ENCODE measurements at regions not wholly inside any gene's neighbourhood (a gene's known extent, or its start where the extent isn't known, plus 50 kb on each side); places are given as distances from the start of the nearest gene placed in this dataset.

DNA sequence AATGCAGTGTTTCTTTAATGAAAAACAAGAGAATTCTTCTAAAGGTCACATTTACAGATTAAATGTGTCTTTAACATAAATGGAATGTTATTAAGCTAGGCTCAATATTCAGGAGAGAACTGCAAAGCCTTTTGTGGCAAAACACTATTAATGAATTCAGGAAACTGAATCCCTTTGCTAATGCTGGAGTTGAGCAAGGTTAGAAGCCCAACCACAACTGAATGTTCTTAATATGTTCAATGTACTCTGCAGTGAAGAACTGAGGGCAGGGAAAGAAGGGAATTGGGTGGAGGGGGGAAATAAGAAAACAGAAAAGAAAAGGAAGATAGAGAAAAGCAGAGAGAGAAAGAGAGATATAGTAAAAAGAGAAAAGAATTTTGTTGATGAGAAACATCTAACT is 276.7 kb upstream of the TMEM161B start:
- TF ChIP-seq, protein P1, sequence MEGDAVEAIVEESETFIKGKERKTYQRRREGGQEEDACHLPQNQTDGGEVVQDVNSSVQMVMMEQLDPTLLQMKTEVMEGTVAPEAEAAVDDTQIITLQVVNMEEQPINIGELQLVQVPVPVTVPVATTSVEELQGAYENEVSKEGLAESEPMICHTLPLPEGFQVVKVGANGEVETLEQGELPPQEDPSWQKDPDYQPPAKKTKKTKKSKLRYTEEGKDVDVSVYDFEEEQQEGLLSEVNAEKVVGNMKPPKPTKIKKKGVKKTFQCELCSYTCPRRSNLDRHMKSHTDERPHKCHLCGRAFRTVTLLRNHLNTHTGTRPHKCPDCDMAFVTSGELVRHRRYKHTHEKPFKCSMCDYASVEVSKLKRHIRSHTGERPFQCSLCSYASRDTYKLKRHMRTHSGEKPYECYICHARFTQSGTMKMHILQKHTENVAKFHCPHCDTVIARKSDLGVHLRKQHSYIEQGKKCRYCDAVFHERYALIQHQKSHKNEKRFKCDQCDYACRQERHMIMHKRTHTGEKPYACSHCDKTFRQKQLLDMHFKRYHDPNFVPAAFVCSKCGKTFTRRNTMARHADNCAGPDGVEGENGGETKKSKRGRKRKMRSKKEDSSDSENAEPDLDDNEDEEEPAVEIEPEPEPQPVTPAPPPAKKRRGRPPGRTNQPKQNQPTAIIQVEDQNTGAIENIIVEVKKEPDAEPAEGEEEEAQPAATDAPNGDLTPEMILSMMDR (conservative IDR thresholded peaks at IDR 0.05; ENCODE audit: low read depth, low read length), result no peak
- no peak overlapping the region for H3K4me3 ChIP-seq (ENCODE audit: low read depth, low read length)
- DNase-seq (ENCODE audit: low read depth), result no peak

DNA sequence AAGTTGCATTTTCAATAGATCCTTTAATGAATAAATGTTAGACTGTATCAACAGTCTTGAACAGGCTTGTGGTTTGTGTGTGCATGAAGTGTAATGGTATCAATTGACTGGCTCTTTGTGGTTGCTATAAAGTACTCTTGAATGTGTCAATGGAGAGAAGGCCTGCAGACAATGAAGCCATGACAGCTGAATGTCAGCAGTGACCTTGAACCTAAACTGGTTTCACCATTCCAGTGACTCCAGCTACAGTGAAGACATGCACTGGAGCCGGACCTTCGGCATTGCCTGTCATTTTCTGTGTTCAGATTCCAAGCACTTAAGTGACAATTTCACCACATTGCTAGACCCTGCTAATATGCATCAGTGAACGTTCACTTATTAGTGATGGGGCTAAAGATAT is 276.0 kb upstream of the TMEM161B start:
- TF ChIP-seq, protein P1 (conservative IDR thresholded peaks at IDR 0.05; ENCODE audit: low read depth, low read length), result no peak
- H3K4me3 ChIP-seq (ENCODE audit: low read depth, low read length), result no peak overlapping the region
- no peak for DNase-seq (ENCODE audit: low read depth)

DNA sequence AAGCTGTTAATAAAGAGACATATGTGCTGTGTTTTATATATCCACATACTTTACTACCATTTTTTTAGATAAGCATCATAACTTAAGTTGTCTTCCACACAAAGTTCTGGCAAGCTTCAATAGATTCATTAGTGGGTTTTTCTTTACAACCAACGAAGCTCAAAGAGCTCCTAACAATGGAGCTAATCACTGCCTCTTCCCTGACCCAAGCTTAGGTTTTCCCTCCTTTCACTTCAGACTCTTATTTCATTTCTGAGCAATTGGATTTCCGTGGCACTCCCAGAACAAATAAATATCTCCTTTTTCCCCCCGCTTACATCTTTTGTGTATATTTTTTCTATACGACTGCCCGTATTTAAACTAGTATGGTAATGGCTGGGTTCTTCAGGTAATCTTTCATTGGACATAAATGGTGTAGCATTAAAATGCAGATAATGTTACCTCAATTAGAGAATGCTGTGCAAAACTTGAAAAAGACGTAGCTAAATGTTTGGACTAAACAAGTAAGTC is 275.5 kb upstream of the TMEM161B start:
- H3K4me3 ChIP-seq (ENCODE audit: low read depth, low read length), result no peak overlapping the region
- TF ChIP-seq, protein P1 (conservative IDR thresholded peaks at IDR 0.05; ENCODE audit: low read depth, low read length), result no peak
- DNase-seq (ENCODE audit: low read depth), result no peak

DNA sequence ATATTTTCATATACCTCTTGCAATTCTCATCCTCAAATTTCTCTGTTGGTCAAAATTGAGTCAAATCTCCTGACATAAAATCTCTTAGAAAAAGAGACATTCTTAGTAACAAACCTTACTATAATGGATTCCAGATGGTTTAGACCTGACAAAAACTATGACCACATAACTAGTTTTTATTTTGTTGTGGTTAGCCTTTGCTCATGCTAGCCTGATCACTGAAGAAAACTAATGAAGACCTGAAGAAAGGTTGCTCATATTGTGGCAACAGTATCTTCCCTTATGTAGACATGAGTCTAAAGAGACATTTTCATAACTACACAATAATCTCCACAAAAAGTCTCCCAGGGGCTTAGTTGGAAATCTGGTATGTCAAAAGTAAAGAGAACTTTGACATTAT is 274.1 kb upstream of the TMEM161B start:
- no peak for DNase-seq (ENCODE audit: low read depth)
- TF ChIP-seq, protein P1 (conservative IDR thresholded peaks at IDR 0.05; ENCODE audit: low read depth, low read length), result no peak
- no peak overlapping the region for H3K4me3 ChIP-seq (ENCODE audit: low read depth, low read length)

DNA sequence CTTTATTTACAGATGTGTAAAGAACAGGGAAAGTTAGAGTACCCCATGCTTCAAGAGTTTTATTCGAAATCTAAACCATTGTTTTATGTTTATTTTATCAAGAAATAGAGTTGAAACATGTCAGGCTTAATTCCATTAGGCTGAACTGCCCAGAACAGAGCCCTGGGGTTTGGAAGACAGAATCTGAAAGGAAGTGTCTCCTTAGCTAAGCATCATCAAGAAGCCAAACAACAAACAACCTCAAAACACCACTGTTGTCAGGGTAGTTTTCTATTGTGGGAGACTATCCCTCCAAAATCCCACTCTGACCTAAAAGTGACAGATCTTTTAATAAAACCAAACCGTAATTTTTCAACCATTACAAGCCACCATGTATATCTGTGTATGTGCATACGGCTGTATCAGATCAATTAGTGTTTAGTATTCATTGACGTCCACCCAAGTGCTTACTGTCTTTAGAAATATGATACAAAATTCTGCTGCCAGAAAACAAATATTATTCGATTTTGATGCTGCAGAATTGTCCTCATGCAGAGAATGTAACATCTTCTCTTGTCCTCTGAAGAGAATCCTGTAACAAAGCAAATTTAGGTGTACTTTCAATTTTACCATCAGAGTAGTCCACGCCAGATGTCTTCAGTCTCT is 271.9 kb upstream of the TMEM161B start:
- DNase-seq (ENCODE audit: low read depth), result no peak
- no peak overlapping the region for H3K4me3 ChIP-seq (ENCODE audit: low read depth, low read length)
- TF ChIP-seq, protein P1 (conservative IDR thresholded peaks at IDR 0.05; ENCODE audit: low read depth, low read length), result no peak

DNA sequence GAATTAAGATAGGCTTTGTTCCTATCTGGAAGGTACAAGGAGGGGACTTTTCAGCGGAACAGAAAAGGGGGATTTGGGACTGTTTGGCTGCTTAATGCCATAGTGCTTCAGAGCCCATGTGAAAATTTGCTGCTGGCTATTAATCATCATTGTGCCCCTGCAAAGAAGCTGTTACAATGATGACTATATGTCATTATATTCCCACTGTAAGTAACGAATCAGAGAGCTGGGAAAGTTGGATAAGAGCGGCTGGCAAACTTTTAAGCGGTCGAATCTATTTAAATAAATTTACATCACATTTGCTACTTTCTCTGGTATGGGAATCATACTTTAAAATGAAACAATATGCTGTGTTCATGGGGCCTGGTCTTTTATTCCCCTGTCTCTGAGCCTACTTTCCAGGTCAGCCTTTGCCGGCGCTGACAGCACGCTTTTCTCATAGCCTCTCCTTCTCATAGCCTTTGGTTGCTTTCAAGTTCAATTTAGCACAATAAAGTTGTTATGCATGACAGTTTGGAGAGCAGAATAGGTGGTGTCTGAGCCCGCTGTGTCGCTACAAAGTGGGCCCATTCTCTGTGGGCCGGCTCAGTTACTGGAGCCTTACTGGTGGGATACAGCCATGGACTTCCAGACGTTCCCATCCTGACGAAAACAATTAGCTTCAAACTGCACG is 271.2 kb upstream of the TMEM161B start:
- H3K4me3 ChIP-seq (ENCODE audit: low read depth, low read length), result no peak overlapping the region
- DNase-seq (ENCODE audit: low read depth), result no peak
- TF ChIP-seq, protein P1 (conservative IDR thresholded peaks at IDR 0.05; ENCODE audit: low read depth, low read length), result no peak
